Parathyroid adenoma (tissue), 2 donors: ENCODE measurements at regions not wholly inside any gene's neighbourhood (a gene's known extent, or its start where the extent isn't known, plus 50 kb on each side); places are given as distances from the start of the nearest gene placed in this dataset.

Source experiments
- H2AFZ ChIP-seq: fragments of 300-600 bp; sonication (generic); one replicate; pipeline ENCODE4 v1.7.0; 2017; ENCODE audit warnings: antibody characterized with exemption, mild to moderate bottlenecking
- H3K27ac ChIP-seq: fragments of 300-600 bp; sonication (generic); one replicate; pipeline ENCODE4 v1.7.0; 2017
- H3K27me3 ChIP-seq: fragments of 300-600 bp; sonication (generic); one replicate; pipeline ENCODE4 v1.7.0; 2017; ENCODE audit warnings: low read length; ENCODE audit not compliant: control insufficient read depth, insufficient read depth
- H3K36me3 ChIP-seq: fragments of 300-600 bp; sonication (generic); one replicate; pipeline ENCODE4 v1.7.0; 2017; ENCODE audit warnings: low read length; ENCODE audit not compliant: control insufficient read depth, insufficient read depth
- H3K4me1 ChIP-seq: fragments of 300-600 bp; sonication (generic); one replicate; pipeline ENCODE4 v1.7.0; 2017; ENCODE audit warnings: control low read depth
- H3K4me2 ChIP-seq: fragments of 300-600 bp; sonication (generic); one replicate; pipeline ENCODE4 v1.7.0; 2017; ENCODE audit warnings: low read length
- H3K4me3 ChIP-seq: fragments of 300-600 bp; sonication (generic); one replicate; pipeline ENCODE4 v1.7.0; 2017; ENCODE audit warnings: low read depth, low read length
- H3K79me2 ChIP-seq: fragments of 300-600 bp; sonication (generic); one replicate; pipeline ENCODE4 v1.7.0; 2017; ENCODE audit warnings: control low read depth
- H3K9ac ChIP-seq: fragments of 300-600 bp; sonication (generic); one replicate; pipeline ENCODE4 v1.7.0; 2017; ENCODE audit warnings: mild to moderate bottlenecking
- H3K9me3 ChIP-seq: fragments of 300-600 bp; sonication (generic); one replicate; pipeline ENCODE4 v1.7.0; 2017; ENCODE audit warnings: low read length; ENCODE audit not compliant: control insufficient read depth
- TF ChIP-seq, protein P1 (sequence below): fragments of 300-600 bp; sonication (generic); IDR thresholded peaks from one replicate; pipeline ENCODE4 v1.7.0; 2017; ENCODE audit warnings: antibody characterized with exemption, mild to moderate bottlenecking
- donor health status: primary hyperparathyroidism.

GRCh38 chr16:5361322-5361721, 263.7 kb upstream of the EEF2KMT start:
- Histone ChIP-seq H3K4me3 (no peak overlapping the region), H3K79me2 (no peaks in the 10 kb centered on the region), H3K36me3 (no peaks in the 10 kb centered on the region), H3K9ac (no peak overlapping the region), H3K9me3 (no peaks in the 10 kb centered on the region), H3K4me1 (no peaks in the 10 kb centered on the region), H3K27ac (no peak overlapping the region), H3K4me2 (no peak overlapping the region), H3K27me3 (no peaks in the 10 kb centered on the region), H2AFZ (no peak overlapping the region)
- TF ChIP-seq, protein P1, sequence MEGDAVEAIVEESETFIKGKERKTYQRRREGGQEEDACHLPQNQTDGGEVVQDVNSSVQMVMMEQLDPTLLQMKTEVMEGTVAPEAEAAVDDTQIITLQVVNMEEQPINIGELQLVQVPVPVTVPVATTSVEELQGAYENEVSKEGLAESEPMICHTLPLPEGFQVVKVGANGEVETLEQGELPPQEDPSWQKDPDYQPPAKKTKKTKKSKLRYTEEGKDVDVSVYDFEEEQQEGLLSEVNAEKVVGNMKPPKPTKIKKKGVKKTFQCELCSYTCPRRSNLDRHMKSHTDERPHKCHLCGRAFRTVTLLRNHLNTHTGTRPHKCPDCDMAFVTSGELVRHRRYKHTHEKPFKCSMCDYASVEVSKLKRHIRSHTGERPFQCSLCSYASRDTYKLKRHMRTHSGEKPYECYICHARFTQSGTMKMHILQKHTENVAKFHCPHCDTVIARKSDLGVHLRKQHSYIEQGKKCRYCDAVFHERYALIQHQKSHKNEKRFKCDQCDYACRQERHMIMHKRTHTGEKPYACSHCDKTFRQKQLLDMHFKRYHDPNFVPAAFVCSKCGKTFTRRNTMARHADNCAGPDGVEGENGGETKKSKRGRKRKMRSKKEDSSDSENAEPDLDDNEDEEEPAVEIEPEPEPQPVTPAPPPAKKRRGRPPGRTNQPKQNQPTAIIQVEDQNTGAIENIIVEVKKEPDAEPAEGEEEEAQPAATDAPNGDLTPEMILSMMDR = no peak

GRCh38 chr16:5354645-5355044, 257.1 kb upstream of the EEF2KMT start:
- Histone ChIP-seq H3K4me3 (no peak overlapping the region), H3K27me3 (no peaks in the 10 kb centered on the region), H2AFZ (no peak overlapping the region), H3K4me1 (no peaks in the 10 kb centered on the region), H3K9ac (no peak overlapping the region), H3K79me2 (no peaks in the 10 kb centered on the region), H3K27ac (no peak overlapping the region), H3K36me3 (no peaks in the 10 kb centered on the region), H3K4me2 (no peak overlapping the region), H3K9me3 (no peaks in the 10 kb centered on the region)
- TF ChIP-seq, protein P1 = no peak

- Histone ChIP-seq H3K4me3 (no peak overlapping the region), H3K9me3 (no peaks in the 10 kb centered on the region), H3K4me2 (no peak overlapping the region), H3K36me3 (no peaks in the 10 kb centered on the region), H3K4me1 (no peaks in the 10 kb centered on the region), H2AFZ (no peak overlapping the region), H3K27me3 (peaks cover under 1% of the 10 kb centered on the region), H3K27ac (no peak overlapping the region), H3K79me2 (no peaks in the 10 kb centered on the region), H3K9ac (no peak overlapping the region)
- TF ChIP-seq, protein P1 = no peak
These were observed 252.3 kb upstream of the EEF2KMT start for GRCh38 chr16:5349670-5350517.

- Histone ChIP-seq H2AFZ (no peak overlapping the region), H3K36me3 (no peaks in the 10 kb centered on the region), H3K27me3 (peaks cover 3% of the 10 kb centered on the region), H3K79me2 (no peaks in the 10 kb centered on the region), H3K4me2 (no peak overlapping the region), H3K9me3 (no peaks in the 10 kb centered on the region), H3K27ac (no peak overlapping the region), H3K4me3 (no peak overlapping the region), H3K4me1 (no peaks in the 10 kb centered on the region), H3K9ac (no peak overlapping the region)
- TF ChIP-seq, protein P1 = no peak
These were observed 251.5 kb upstream of the EEF2KMT start for GRCh38 chr16:5349101-5349500.

GRCh38 chr16:5347561-5347960, 250.0 kb upstream of the EEF2KMT start:
- Histone ChIP-seq H2AFZ (no peak overlapping the region), H3K9ac (no peak overlapping the region), H3K79me2 (no peaks in the 10 kb centered on the region), H3K9me3 (no peaks in the 10 kb centered on the region), H3K27me3 (peaks cover 3% of the 10 kb centered on the region), H3K4me1 (no peaks in the 10 kb centered on the region), H3K36me3 (no peaks in the 10 kb centered on the region), H3K4me3 (no peak overlapping the region), H3K27ac (no peak overlapping the region), H3K4me2 (no peak overlapping the region)
- TF ChIP-seq, protein P1 = no peak
